Cerebellar cortex (tissue), 1 donor: ENCODE measurements at regions not wholly inside any gene's neighbourhood (a gene's known extent, or its start where the extent isn't known, plus 50 kb on each side); places are given as distances from the start of the nearest gene placed in this dataset.

Source experiments
- DNase-seq: peaks from one replicate; pipeline ENCODE4 v3.0.0-alpha.2; 2015; ENCODE audit warnings: low spot score

- DNase-seq = no peak
Observed at GRCh38 chr17:77419095-77419494, 278.3 kb downstream of the SEC14L1 start.

DNA sequence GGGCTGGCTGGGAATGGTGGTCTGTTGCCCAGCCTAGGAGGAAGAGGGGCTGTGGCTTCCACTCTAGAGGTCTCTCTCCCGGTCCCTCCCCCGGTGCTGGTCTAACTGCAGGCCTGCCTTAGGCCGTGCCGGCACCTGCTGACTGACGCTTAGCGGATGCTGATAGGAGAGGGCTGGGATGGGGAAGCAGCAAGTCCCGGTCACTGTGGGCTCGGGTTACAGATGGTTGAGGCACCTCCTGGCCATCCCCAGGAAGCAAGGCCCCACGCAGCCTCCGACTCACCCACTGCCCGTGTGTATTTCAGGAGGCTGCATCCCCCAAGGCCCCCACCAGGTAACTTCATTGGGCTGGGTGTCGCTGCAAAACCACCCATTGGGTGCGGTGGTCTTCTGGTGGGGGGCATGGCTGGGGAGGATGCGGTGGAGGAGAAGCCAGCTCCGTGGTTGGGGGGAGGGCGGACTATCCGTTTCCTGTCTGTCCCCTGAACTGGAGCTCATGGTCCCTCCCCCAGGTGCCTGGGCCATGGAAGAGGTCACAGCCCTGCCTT, 278.9 kb downstream of the SEC14L1 start:
- no peak for DNase-seq

DNA sequence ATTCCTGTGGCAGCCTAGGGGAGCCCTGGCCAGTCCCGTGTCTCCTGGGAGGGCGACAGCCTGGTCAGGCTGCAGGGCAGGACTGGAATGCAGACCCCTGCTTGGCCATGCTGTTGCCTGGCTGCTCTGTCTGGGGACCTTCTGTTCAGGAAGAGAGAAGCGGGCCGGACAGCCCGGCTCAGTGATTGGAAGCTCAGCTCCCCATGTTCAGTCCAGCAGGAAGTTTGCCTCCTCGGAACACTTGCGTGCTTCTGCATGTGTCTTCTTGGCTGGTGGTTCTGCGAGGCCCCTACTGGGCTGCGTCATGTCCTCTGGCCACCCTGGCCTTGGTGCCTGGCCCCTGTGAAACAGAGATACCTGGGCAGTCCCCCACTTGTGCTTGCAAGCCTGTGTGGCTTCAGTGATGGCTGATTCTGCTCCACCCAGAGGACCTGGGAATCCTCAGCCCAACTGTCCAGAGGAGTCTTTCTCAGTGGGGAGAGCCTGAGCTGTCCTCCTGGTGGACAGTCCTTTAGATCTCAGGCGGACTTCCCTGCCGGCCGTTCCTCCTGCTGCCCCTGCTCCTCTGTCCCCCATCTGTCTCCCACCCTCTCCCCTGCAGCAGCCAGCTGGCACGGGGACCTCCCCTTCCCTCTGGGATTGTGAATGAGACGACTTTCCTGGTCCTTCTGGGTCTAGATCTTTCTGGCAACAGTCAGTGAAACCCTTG, 279.5 kb downstream of the SEC14L1 start:
- no peak for DNase-seq

DNA sequence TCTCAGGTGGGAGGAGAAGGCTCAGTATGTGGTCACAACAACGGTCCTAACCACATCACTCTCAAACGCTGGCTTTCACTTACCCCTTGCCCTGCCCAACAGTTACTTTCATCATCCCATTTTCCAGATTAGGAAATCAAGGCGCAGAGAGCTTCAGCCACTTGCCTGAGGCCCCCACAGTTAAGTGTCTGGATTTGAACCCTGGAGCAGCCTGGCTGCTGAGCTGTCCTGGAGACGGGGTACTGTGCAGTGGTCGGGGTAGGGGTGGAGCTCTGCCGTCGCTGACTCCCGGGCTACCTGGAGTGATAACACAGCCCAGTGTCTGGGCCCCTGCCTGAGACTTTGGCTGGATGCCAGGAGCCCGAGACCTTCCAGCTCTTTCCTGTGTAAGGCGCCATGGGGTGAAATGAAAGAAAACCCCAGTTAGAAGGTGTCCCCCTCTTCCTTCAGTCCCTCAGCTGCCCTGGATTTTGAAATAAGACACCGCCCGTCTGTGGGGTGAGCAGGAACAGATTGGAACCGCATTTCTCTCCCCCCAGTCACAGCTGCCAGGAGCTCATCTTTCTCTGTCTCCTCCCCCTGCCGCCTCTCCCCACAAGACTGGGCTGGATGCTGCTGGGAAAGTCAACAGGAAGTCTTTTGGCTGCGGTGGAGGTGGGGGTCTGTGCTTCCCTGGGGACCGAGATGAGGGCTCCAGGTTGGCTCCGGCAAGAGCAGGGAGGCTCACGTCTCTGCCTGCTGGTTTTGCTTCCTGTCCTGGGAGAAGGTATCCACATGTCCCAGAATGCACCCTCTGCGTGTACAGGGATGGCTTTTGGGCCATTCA, 280.2 kb downstream of the SEC14L1 start:
- DNase-seq = no peak

GRCh38 chr17:77421630-77421972, 280.8 kb downstream of the SEC14L1 start:
- no peak for DNase-seq

GRCh38 chr17:77422104-77422747, 281.5 kb downstream of the SEC14L1 start:
- no peak for DNase-seq

- no peak for DNase-seq
Observed at GRCh38 chr17:77422748-77423113, 282.0 kb downstream of the SEC14L1 start.

- DNase-seq = peak; percentile 84
Observed at GRCh38 chr17:77423589-77424451, 283.1 kb downstream of the SEC14L1 start.

- DNase-seq = no peak
Observed at GRCh38 chr17:77424585-77425344, 284.0 kb downstream of the SEC14L1 start.

DNA sequence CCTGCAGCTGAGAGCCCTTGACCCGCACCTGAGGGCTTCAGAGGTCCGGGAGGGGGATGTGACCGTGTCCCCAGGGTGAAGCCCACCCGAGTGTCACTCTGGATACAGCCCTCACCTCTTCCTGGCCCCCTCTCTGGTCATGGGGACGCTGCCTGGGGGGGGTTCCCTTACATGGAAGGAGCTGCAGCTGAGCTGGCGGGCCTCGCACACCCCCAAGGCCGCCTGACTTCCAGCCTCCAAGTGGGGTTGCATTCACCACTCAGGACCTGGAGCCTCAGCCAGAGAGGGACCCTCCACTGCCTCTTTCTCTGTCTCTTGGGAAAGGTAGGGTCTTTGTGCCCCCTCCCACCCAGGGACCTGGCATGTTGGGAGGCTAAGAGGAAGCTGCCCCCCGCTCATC, 284.6 kb downstream of the SEC14L1 start:
- no peak for DNase-seq

DNA sequence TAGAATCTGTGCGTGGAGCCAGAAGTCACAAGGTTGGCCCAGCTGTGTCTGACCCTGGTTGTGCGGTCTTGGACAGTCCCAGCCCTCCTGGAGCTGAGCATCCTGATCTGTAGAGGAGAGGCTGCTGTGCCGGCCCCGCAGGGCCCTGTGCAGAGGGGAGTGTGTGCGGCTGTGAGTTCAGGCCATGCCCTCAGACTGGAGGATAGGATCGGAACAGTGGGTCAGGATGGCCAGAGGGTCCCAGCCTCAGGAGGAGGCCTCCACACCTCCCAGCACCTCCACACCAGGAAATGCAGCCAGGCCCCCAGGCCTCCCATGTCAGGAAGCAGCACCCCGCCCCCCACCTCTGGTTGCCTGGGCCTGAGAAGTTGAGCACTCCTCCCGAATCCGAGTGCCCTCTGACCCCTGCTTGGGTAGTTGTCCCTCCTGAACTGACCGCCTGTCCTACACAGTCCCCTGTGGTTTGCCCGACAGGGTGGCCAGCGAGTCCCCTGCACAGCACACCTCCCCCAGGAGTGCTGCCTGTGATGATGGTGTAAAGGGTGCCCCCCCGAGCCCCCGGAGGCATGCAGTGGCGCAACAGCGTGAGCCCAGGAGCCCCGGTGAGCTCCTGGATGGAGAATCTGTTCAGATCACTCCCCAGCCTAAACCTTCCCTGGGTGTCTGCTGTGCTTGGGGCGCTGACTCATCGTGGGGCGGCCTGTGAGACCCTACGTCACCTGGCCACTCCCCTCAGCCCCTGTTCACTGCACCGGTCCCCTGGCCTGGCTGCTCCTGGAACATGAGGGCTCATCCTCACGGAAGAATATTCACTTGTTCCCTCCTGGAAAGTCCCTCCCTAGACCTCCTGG, 285.2 kb downstream of the SEC14L1 start:
- DNase-seq = peak; percentile 86

DNA sequence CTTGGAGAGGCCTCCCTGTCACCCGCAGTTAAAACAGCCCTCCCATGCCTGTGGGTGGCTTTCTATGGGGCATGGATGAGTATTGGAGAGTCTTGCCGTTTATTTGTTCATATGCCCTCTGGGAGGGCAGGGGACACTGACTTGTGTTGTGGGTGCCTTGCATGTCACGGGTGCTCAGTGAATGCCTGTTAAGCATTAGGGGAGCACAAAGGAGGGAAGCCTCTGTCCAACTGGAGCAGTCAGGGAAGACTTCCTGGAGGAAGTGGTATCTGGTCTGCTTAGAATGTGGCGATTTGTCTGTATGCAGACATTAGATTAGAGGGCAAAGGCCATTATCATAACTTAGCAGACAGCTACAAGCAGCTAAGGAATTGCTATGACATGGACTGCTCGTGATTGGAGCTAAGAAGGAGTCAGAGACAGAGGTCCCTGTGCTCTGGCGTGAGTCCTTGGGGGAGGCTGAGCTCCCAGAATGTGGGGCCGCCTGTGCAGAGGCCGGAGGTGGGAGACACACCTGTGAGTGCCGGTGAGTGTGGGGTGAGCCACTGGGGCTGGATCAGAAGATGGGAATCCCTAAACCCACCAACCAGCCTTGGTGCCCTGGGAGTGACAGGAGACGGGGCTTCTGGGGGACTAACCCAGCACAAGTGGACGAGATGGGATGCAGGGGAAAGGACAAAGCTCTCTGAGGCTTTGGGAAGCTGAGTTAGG, 286.1 kb downstream of the SEC14L1 start:
- DNase-seq = no peak

- no peak for DNase-seq
Observed at GRCh38 chr17:77427391-77427991, 286.7 kb downstream of the SEC14L1 start.

DNA sequence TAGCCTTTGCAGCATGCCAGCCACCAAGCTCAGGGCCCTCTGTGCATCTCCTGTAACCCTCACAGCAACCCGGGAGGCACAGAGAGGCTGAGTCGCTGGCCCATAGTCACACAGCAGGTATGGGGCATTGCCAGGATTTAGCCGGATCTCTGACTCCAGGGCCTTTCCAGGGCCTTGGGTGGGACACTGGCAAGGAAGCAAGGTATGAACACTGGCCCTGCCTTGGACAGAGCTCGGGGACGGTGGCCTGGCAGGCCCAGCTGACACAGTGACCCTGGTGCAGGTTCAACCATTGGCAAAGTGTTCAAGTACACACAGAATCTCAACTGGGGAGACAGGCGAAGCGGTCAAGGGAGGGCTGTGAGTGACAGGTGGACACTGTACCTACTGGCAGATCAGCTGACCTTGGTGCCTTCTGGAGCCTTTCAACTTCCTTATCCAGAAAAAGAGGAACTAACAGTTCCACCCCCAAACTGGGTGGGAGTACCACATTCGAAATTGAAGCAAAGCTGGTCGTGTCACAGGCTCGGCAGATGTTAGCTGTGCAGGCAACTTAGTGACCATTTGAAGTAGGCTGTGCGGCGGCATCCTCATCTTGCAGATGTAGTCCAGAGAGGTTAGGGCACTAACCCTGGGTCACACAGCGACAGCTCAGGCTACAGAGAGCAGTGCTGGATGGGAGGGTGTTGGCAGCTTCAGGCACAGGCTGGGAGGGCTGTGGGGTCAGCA, 287.4 kb downstream of the SEC14L1 start:
- DNase-seq = no peak

DNA sequence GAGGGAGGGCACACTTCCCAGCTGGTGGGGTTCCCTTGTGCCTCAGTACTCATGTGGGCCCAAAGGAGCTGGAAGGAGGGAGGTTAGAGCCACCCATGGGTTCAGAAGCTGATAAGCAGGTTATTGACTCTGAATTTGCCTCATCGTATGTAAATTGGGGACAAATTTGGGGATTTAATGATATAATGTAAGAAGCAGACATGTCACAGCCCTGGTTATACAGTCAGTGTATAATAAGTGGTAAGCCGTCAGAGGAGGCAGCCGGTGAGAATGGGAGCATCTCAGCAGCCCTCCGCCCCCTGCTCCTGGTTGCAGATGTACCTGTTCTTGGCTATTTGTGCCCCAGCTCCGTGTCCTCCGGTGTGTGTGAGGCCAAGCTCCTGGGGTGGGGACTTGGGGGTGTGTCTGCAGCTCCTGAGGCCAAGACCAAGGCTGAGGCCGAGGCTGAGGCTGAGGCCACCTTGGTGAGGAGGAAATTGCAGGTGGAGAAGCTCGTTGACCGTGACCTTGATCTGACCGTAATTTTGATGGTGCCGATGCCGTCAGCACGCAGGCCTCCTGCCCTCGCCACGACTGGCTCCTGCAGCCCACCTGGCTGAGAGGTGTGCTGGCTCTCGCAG, 288.1 kb downstream of the SEC14L1 start:
- no peak for DNase-seq

DNA sequence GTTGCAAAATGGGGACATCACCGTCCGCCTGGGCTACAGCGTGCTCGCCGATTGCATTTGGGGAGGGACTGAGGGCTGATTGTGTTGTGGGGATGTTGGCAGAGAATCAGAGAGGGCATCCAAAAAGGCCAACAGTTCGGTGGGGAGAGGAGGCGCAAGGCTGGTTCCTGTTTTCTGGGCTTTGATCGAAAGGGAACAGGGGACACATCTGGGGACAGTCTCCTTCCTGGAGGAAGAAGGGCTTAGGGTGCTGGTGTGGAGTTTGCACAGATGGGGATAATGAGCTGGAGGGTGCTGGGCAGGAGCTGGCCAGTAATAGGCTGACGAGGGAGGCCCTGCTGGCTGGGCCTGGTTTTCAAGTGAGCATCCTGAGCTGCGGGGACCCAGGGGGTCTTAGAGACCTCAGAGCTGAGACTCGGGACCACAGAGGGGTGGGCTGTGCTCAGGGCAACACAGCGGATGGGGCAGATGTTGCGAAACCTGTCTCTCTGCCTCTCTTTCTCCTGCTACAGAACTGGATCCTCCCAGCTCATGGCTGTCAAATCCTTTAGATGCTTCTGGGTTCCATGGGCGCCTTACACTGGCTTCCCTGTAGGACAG, 288.7 kb downstream of the SEC14L1 start:
- no peak for DNase-seq

DNA sequence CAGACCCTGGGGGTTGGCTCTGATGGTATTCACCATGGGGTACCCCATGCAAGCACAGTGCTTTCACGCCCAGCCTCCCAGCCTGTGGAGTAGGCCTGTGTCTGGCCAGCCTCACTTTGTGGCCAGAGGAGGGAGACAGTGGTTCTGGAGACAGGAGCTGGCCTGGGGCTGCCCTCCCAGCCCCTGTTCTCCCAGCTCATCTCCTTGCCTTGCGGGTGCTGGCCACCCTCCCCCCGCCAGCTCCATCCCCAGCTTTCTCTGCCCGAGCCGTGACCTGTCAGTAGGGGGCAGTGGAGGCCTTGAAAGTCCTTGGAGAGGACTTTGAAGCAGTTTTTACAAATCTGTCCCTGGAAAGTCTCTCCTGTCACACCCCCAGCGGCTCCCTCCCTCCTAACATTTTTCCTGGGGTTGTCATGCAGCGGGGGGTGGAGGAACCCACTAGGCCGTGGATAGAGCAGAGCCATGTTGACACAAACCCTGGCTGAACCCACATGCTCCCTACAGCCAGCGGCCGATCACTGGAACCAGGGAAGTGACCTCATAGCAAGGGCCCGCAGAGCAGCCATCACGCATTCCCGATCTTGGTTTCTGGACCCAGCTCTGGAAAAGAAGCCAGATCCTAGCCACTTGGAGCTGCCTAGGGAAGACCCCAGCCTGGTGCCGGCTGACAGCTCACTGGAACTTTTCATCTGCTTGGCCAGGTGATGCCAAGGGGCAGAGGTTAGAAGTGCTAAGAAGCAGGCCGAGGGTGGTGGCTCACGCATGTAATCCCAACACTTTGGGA, 289.4 kb downstream of the SEC14L1 start:
- peak; percentile 86 for DNase-seq
